ENCODE measurements at regions not wholly inside any gene's neighbourhood (a gene's known extent, or its start where the extent isn't known, plus 50 kb on each side); places are given as distances from the start of the nearest gene placed in this dataset.

DNA sequence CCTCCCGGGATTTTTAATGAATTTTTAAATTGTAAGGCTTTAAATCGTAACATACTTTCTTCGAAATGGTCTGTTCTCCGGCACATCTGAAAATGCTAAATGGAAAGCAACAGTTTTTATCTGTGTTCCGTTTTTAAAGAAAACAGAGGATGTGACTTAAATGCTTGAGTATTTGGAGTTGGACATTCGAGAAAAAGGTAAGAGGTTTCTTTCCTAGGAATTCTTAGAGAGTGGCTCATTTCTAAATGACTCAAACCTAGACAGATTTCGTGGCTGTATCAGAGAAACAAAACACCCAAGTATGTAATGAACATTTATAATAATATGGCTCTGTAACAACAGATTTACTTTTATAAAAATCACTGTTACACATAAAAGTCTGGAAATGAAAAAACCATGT, 177.6 kb upstream of the CCDC68 start:
- TF ChIP-seq, protein P1, sequence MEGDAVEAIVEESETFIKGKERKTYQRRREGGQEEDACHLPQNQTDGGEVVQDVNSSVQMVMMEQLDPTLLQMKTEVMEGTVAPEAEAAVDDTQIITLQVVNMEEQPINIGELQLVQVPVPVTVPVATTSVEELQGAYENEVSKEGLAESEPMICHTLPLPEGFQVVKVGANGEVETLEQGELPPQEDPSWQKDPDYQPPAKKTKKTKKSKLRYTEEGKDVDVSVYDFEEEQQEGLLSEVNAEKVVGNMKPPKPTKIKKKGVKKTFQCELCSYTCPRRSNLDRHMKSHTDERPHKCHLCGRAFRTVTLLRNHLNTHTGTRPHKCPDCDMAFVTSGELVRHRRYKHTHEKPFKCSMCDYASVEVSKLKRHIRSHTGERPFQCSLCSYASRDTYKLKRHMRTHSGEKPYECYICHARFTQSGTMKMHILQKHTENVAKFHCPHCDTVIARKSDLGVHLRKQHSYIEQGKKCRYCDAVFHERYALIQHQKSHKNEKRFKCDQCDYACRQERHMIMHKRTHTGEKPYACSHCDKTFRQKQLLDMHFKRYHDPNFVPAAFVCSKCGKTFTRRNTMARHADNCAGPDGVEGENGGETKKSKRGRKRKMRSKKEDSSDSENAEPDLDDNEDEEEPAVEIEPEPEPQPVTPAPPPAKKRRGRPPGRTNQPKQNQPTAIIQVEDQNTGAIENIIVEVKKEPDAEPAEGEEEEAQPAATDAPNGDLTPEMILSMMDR (IDR thresholded peaks at IDR 0.05) = no peak
- TF ChIP-seq POLR2A (IDR thresholded peaks at IDR 0.05) = no peak
- no peak for TF ChIP-seq EP300 (IDR thresholded peaks at IDR 0.05)
- TF ChIP-seq POLR2AphosphoS5 (IDR thresholded peaks at IDR 0.05) = no peak
